GM18909 (cell line): ENCODE measurements at regions not wholly inside any gene's neighbourhood (a gene's known extent, or its start where the extent isn't known, plus 50 kb on each side); places are given as distances from the start of the nearest gene placed in this dataset.

Experiments used
- ATAC-seq: cut with Tn5 transposase; IDR thresholded peaks from one replicate; pipeline ENCODE4 v1.9.1; 2021; ENCODE audit warnings: mild to moderate bottlenecking; ENCODE audit not compliant: unreplicated experiment, poor library complexity

GRCh38 chr10:53749439-53749838 lies 976.9 kb upstream of the MBL2 start:
- ATAC-seq = no peak

DNA sequence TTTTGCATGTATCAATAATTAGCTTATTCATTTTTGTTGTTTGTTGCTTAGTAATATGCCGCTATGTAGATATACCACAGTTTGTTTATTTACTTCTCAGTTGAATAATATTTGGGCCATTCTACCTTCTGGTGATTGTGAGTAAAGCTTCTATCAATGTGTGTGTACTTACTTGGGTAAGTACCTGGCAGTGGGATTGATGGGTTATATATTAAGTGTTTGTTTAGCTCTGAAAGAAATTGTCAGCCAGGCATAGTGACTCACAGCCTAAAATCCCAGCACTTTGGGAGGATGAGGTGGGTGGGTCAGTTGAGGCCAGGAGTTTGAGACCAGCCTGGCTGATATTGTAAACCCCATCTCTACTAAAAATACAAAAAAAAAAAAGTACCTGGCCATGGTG lies 975.7 kb upstream of the MBL2 start:
- ATAC-seq = no peak

DNA sequence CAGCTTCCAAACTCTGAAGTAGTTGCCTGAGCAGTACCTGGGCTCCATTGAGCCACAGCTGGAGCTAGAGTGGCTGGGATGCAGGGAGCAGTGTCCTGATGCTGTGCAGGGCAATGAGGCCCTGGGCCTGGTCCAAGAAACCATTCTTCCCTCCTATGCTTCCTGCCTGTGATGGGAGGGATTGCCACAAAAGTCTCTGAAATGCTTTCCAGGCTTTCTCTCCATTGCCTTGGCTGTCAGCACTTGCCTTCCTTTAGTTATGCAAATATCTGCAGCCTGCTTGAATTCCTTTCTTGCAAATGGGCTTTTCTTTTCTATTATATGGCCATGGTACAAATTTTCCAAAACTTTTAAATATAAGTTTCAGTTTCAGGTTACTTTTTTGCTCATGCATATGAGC lies 972.2 kb upstream of the MBL2 start:
- no peak for ATAC-seq

- ATAC-seq = no peak
Measured at GRCh38 chr10:53744176-53744575, 971.6 kb upstream of the MBL2 start.

GRCh38 chr10:53737132-53737531 lies 964.5 kb upstream of the MBL2 start:
- no peak for ATAC-seq

GRCh38 chr10:53726921-53727320 lies 954.3 kb upstream of the MBL2 start:
- no peak for ATAC-seq

- no peak for ATAC-seq
Measured at GRCh38 chr10:53724581-53724980, 952.0 kb upstream of the MBL2 start.

- no peak for ATAC-seq
Measured at GRCh38 chr10:53719658-53720057, 947.1 kb upstream of the MBL2 start.

- no peak for ATAC-seq
Measured at GRCh38 chr10:53716156-53716555, 943.6 kb upstream of the MBL2 start.

DNA sequence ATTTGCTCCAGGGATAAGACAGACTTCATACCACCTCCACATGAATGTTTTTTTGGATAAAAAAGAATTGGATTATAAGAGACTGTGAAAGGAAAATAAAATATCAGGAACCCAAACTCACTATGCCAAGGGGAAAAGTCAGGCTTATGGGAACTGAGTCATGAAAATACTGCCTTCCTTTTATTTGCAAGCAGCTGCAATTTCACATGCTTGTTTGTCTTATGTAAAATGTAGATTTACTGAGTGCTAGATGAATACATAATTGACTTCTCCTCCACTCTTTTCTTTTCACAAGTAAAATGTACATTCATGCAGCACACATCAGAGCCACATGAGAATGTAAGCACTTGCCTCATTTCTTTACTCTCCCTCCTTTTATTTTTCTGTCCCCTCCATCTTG lies 940.8 kb upstream of the MBL2 start:
- ATAC-seq = no peak

DNA sequence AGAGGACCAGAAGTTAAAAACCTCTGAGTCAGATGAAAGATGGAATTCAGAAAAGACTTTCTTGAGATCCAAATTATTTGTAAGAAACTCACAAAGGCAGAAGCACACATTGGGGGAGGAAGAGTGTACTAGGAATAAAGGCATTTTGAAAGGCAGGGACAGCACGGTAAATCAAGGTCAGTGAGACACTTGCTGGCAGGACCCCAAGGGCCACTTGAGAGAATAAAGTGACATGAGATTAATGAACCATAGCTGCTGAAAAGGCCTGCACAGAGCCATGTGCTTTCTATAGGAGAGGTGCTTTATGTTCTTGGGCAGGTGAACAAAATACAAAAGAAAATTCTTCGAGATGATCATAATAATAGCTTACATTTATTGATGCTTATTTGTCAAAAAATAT lies 929.9 kb upstream of the MBL2 start:
- ATAC-seq = no peak

GRCh38 chr10:53701213-53701612 lies 928.6 kb upstream of the MBL2 start:
- no peak for ATAC-seq

DNA sequence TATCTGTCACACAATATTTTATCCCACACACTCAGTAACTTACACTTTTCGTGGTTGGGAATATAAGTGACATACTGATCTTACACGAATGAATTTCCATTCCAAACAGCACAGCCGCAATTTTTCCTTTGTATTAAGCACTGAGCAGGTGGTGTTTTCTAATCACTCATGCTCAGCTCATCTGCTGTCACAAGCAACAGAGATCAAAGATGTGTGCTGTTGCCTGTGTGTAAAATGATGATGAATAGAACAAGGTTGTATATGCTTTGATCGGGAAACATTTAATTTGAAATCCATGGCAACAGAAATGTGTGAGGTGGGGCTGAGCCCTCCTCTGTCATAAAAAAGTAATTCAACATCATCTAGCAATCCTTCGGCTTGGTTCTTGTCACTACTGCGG lies 927.7 kb upstream of the MBL2 start:
- ATAC-seq = no peak

GRCh38 chr10:53699684-53700083 lies 927.1 kb upstream of the MBL2 start:
- ATAC-seq = no peak

GRCh38 chr10:53699231-53699630 lies 926.6 kb upstream of the MBL2 start:
- ATAC-seq = no peak

- no peak for ATAC-seq
Measured at GRCh38 chr10:53697038-53697437, 924.5 kb upstream of the MBL2 start.

DNA sequence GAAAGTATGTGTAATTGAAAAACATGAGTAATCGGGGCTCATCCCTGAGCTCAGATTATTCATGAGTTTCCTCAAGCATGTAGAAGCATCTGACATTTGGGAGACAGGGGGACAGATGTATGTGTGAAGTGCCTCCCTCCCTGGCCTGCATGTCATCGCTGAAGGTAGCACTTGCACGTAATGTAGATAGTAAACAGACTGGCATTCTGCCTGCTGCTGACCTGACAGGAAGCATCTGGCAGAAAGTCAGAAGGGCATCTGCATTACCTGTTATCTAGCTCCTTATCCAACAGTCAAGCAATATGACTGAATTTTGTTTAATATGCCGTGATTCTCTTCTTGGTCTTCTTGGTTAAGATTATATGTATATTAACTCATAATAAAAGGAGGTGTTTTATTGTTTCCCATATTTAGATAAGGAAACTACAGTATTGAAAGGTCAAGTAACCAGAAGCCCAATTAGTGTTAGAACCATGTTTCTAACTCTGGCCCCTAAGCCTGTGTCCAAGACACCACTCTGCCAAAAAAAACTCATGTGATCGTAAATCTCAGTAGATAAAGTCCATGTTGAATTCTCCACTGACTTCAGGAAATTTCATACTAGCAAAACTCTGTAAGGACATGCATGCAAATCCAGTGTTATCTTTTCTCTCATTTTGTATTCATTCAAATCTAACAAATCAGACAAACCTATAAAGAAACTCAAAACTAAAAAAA lies 918.1 kb upstream of the MBL2 start:
- ATAC-seq = no peak

DNA sequence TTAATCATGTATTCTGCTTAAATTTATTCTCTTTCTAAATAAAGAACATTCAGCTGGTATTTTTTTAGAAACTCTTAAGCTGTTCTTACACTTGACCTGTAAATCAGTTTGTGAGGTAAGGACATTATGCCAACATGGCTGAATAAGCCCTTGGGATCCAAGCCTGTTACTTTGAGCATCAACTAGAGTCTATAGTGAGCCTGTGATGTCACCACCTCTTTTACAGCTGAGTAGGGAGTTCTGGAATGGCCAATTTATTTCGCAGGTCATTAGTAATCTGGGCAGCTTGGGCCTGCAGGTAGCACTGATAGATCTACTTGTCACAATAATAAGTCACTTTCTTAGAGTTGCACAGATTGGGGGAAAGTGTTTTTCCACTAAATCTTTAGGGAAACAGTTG lies 915.2 kb upstream of the MBL2 start:
- no peak for ATAC-seq

GRCh38 chr10:53682885-53683284 lies 910.3 kb upstream of the MBL2 start:
- ATAC-seq = no peak

- ATAC-seq = no peak
Measured at GRCh38 chr10:53682458-53682857, 909.9 kb upstream of the MBL2 start.

- ATAC-seq = no peak
Measured at GRCh38 chr10:53679666-53680065, 907.1 kb upstream of the MBL2 start.

DNA sequence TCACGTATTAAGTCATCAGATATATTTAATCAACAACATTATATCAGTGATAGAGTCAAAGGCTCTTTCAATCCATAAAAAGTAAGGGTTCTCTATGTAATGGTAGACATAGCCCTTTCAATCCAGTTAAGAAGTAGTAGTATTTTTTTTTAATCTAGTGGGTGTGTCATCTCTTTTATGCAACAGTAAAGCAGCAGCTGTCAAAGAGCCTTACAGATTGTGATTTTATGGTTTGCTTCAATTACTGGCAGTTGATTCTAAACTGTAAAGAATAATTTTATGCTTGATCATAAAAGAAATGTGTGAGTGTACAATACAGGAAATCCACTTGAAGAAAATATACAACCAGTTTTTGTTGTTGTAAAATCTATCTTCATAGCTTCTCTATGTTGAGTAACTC lies 902.6 kb upstream of the MBL2 start:
- ATAC-seq = no peak

DNA sequence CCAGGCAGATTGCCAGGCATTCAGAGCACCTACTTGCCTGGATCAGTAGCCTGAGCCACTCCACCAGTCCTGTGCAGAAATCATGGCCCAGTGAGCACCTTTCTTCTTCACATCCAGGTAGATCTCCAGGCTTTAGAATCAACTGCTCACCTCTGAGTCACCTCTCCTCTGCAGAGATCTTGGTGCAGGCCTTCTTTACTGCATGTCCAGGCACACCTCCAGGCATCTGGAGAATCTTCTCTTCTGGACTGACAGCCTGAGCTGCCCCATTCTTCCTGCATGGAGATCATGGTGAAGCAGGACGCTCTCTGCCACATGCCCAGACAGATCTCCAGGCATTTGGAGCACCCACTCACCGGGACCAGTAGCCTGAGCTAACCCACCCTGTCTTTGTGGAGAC lies 894.5 kb upstream of the MBL2 start:
- ATAC-seq = no peak
